ENCODE measurements at regions not wholly inside any gene's neighbourhood (a gene's known extent, or its start where the extent isn't known, plus 50 kb on each side); places are given as distances from the start of the nearest gene placed in this dataset.

GRCh38 chr4:43296946-43297528 lies 404.5 kb downstream of the GRXCR1 start:
- H3K9me3 Mint-ChIP-seq (ENCODE audit: unreplicated experiment) = no peaks in the 10 kb centered on the region
- H3K36me3 ChIP-seq (ENCODE audit: insufficient read depth, low read length) = no peaks in the 10 kb centered on the region
- no peak overlapping the region for H3K4me2 ChIP-seq (ENCODE audit: low read length)
- no peak overlapping the region for H3K27ac Mint-ChIP-seq (ENCODE audit: unreplicated experiment)
- H3K9ac ChIP-seq (ENCODE audit: low read length) = no peak overlapping the region
- no peaks in the 10 kb centered on the region for H3K4me1 ChIP-seq (ENCODE audit: insufficient read depth, low read length)
- H3K4me3 Mint-ChIP-seq (ENCODE audit: unreplicated experiment) = no peak overlapping the region
- H3K79me2 ChIP-seq (ENCODE audit: insufficient read depth, low read length) = no peaks in the 10 kb centered on the region
- TF ChIP-seq EZH2 (IDR thresholded peaks at IDR 0.05; ENCODE audit: insufficient read depth, low read length) = no peak
- TF ChIP-seq, protein P1, sequence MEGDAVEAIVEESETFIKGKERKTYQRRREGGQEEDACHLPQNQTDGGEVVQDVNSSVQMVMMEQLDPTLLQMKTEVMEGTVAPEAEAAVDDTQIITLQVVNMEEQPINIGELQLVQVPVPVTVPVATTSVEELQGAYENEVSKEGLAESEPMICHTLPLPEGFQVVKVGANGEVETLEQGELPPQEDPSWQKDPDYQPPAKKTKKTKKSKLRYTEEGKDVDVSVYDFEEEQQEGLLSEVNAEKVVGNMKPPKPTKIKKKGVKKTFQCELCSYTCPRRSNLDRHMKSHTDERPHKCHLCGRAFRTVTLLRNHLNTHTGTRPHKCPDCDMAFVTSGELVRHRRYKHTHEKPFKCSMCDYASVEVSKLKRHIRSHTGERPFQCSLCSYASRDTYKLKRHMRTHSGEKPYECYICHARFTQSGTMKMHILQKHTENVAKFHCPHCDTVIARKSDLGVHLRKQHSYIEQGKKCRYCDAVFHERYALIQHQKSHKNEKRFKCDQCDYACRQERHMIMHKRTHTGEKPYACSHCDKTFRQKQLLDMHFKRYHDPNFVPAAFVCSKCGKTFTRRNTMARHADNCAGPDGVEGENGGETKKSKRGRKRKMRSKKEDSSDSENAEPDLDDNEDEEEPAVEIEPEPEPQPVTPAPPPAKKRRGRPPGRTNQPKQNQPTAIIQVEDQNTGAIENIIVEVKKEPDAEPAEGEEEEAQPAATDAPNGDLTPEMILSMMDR (IDR thresholded peaks at IDR 0.05; ENCODE audit: insufficient read depth, low read depth, low read length) = no peak
- no peak overlapping the region for H2AFZ ChIP-seq (ENCODE audit: low read depth, low read length)
- H3K36me3 Mint-ChIP-seq (ENCODE audit: low read depth, unreplicated experiment) = no peaks in the 10 kb centered on the region
- DNase-seq (ENCODE audit: low read depth) = no peak
- H4K20me1 ChIP-seq (ENCODE audit: insufficient read depth, low read length) = no peaks in the 10 kb centered on the region
- H3K27me3 Mint-ChIP-seq (ENCODE audit: low read depth, unreplicated experiment) = no peaks in the 10 kb centered on the region
- H3K27me3 ChIP-seq (ENCODE audit: insufficient read depth, low read length) = no peaks in the 10 kb centered on the region
- no peaks in the 10 kb centered on the region for H3K9me3 ChIP-seq (ENCODE audit: insufficient read depth, low read depth, low read length)
- no peak overlapping the region for H3K4me3 ChIP-seq (ENCODE audit: insufficient read depth, low read depth, low read length)
- H3K27ac ChIP-seq (ENCODE audit: low read depth, low read length) = no peak overlapping the region
- FAIRE-seq = no peak
- H3K4me1 Mint-ChIP-seq (ENCODE audit: low read depth, unreplicated experiment) = no peaks in the 10 kb centered on the region

DNA sequence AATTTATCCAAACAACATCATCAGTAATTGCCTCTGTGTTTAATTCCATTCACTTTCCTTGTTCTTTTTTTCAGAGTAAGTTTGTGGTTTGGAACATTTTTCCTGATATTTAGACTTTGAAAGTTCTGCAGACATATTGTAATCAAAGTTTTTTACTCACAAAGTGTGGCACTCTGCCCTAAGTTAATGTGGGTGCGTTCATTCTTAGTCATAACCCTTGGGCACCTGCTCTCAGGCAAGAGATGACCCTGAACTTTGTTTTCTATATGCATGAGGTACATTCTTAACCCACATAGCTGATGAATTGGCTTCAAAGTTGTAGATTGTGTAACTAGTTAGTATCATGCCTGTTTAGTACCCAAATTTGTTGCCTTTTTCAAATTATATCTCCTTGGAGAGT lies 424.3 kb downstream of the GRXCR1 start:
- no peak for FAIRE-seq
- H3K27me3 Mint-ChIP-seq (ENCODE audit: low read depth, unreplicated experiment) = no peaks in the 10 kb centered on the region
- H3K36me3 Mint-ChIP-seq (ENCODE audit: low read depth, unreplicated experiment) = no peaks in the 10 kb centered on the region
- TF ChIP-seq, protein P1 (IDR thresholded peaks at IDR 0.05; ENCODE audit: insufficient read depth, low read depth, low read length) = no peak
- no peak for TF ChIP-seq EZH2 (IDR thresholded peaks at IDR 0.05; ENCODE audit: insufficient read depth, low read length)
- Histone ChIP-seq H3K36me3 (ENCODE audit: insufficient read depth, low read length) (no peaks in the 10 kb centered on the region), H2AFZ (ENCODE audit: low read depth, low read length) (no peak overlapping the region), H3K27ac (ENCODE audit: low read depth, low read length) (no peak overlapping the region), H4K20me1 (ENCODE audit: insufficient read depth, low read length) (no peaks in the 10 kb centered on the region), H3K4me2 (ENCODE audit: low read length) (no peak overlapping the region), H3K79me2 (ENCODE audit: insufficient read depth, low read length) (no peaks in the 10 kb centered on the region), H3K4me1 (ENCODE audit: insufficient read depth, low read length) (no peaks in the 10 kb centered on the region), H3K9me3 (ENCODE audit: insufficient read depth, low read depth, low read length) (peaks cover 3% of the 10 kb centered on the region), H3K27me3 (ENCODE audit: insufficient read depth, low read length) (no peaks in the 10 kb centered on the region), H3K4me3 (ENCODE audit: insufficient read depth, low read depth, low read length) (no peak overlapping the region), H3K9ac (ENCODE audit: low read length) (no peak overlapping the region)
- H3K9me3 Mint-ChIP-seq (ENCODE audit: unreplicated experiment) = peaks cover 3% of the 10 kb centered on the region
- no peaks in the 10 kb centered on the region for H3K4me1 Mint-ChIP-seq (ENCODE audit: low read depth, unreplicated experiment)
- DNase-seq (ENCODE audit: low read depth) = peak; percentile 59
- H3K4me3 Mint-ChIP-seq (ENCODE audit: unreplicated experiment) = no peak overlapping the region
- no peak overlapping the region for H3K27ac Mint-ChIP-seq (ENCODE audit: unreplicated experiment)

- no peaks in the 10 kb centered on the region for H4K20me1 ChIP-seq (ENCODE audit: insufficient read depth, low read length)
- H3K27me3 ChIP-seq (ENCODE audit: insufficient read depth, low read length) = no peaks in the 10 kb centered on the region
- H3K36me3 ChIP-seq (ENCODE audit: insufficient read depth, low read length) = no peaks in the 10 kb centered on the region
- H2AFZ ChIP-seq (ENCODE audit: low read depth, low read length) = peak overlapping the region; percentile 26
- peaks cover 18% of the 10 kb centered on the region for H3K4me1 ChIP-seq (ENCODE audit: insufficient read depth, low read length)
- Mint-ChIP-seq H3K4me3 (ENCODE audit: unreplicated experiment) (no peak overlapping the region), H3K36me3 (ENCODE audit: low read depth, unreplicated experiment) (no peaks in the 10 kb centered on the region), H3K9me3 (ENCODE audit: unreplicated experiment) (no peaks in the 10 kb centered on the region), H3K27me3 (ENCODE audit: low read depth, unreplicated experiment) (no peaks in the 10 kb centered on the region), H3K27ac (ENCODE audit: unreplicated experiment) (no peak overlapping the region), H3K4me1 (ENCODE audit: low read depth, unreplicated experiment) (peaks cover 5% of the 10 kb centered on the region)
- TF ChIP-seq, protein P1 (IDR thresholded peaks at IDR 0.05; ENCODE audit: insufficient read depth, low read depth, low read length) = no peak
- TF ChIP-seq EZH2 (IDR thresholded peaks at IDR 0.05; ENCODE audit: insufficient read depth, low read length) = no peak
- H3K9ac ChIP-seq (ENCODE audit: low read length) = no peak overlapping the region
- H3K27ac ChIP-seq (ENCODE audit: low read depth, low read length) = no peak overlapping the region
- FAIRE-seq (no peak), DNase-seq (ENCODE audit: low read depth) (peak; percentile 47)
- peak overlapping the region; percentile 34 for H3K4me2 ChIP-seq (ENCODE audit: low read length)
- H3K79me2 ChIP-seq (ENCODE audit: insufficient read depth, low read length) = no peaks in the 10 kb centered on the region
- no peaks in the 10 kb centered on the region for H3K9me3 ChIP-seq (ENCODE audit: insufficient read depth, low read depth, low read length)
- H3K4me3 ChIP-seq (ENCODE audit: insufficient read depth, low read depth, low read length) = no peak overlapping the region
Observed at GRCh38 chr4:43325220-43325967, 432.9 kb downstream of the GRXCR1 start.
